ENCODE measurements at regions not wholly inside any gene's neighbourhood (a gene's known extent, or its start where the extent isn't known, plus 50 kb on each side); places are given as distances from the start of the nearest gene placed in this dataset.
"Not testable (repeated sequence)": the region's sequence is repeated elsewhere in the genome, so short reads cannot be mapped to it uniquely, and the experiment has no call there.

- ChIA-PET CTCF (interaction anchor here (0.8 kb wide), 1 partner anchor 354 kb away, joined by 3 read pairs; no protein-coding TSS in a partner anchor), POLR2A (no interaction called here)
- TF ChIP-seq, protein P1, sequence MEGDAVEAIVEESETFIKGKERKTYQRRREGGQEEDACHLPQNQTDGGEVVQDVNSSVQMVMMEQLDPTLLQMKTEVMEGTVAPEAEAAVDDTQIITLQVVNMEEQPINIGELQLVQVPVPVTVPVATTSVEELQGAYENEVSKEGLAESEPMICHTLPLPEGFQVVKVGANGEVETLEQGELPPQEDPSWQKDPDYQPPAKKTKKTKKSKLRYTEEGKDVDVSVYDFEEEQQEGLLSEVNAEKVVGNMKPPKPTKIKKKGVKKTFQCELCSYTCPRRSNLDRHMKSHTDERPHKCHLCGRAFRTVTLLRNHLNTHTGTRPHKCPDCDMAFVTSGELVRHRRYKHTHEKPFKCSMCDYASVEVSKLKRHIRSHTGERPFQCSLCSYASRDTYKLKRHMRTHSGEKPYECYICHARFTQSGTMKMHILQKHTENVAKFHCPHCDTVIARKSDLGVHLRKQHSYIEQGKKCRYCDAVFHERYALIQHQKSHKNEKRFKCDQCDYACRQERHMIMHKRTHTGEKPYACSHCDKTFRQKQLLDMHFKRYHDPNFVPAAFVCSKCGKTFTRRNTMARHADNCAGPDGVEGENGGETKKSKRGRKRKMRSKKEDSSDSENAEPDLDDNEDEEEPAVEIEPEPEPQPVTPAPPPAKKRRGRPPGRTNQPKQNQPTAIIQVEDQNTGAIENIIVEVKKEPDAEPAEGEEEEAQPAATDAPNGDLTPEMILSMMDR (IDR thresholded peaks at IDR 0.05; ENCODE audit: insufficient read depth, low read length, missing control alignments), result no peak
Observed at GRCh38 chr21:28391938-28392849, 600.5 kb downstream of the LTN1 start.

GRCh38 chr21:28387220-28387619 lies 605.5 kb downstream of the LTN1 start:
- no peak for DNase-seq (ENCODE audit: low read depth, low spot score)
- TF ChIP-seq, protein P1 (IDR thresholded peaks at IDR 0.05; ENCODE audit: insufficient read depth, low read length, missing control alignments), result no peak
- ChIA-PET CTCF (interaction anchor here (1.0 to 1.1 kb wide), 2 partner anchors 10 to 15 kb away, joined by 3 to 6 read pairs; no protein-coding TSS in a partner anchor), POLR2A (no interaction called here)
- H3K4me3 ChIP-seq (ENCODE audit: low read depth, low read length), result no peak overlapping the region

More at GRCh38 chr21:28391938-28392849, 600.5 kb downstream of the LTN1 start:
- no peak overlapping the region for H3K4me3 ChIP-seq (ENCODE audit: low read depth, low read length)
- DNase-seq (ENCODE audit: low read depth, low spot score), result no peak

DNA sequence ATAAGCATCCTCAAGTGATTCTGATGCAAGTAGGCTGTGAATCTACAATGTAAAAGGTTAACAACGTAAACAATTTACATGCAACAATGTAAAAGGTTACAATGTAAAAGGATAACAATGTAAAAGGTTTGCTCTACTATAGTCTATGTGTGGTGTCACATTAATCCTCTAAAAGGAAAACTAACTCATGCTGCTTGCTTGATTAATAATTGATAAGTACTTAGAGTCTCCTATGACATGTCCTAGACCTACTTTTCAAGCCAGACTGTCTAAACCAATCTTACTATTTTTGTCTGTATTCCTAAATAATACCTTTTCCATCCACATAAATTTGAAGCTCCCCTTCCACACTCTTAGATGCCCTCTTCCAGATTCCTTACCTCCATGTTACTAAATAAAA lies 606.8 kb downstream of the LTN1 start:
- no peak overlapping the region for H3K4me3 ChIP-seq (ENCODE audit: low read depth, low read length)
- ChIA-PET POLR2A (no interaction called here), CTCF (interaction anchor here (0.7 kb wide), 1 partner anchor 12 kb away, joined by 3 read pairs; no protein-coding TSS in a partner anchor)
- no peak for DNase-seq (ENCODE audit: low read depth, low spot score)
- TF ChIP-seq, protein P1 (IDR thresholded peaks at IDR 0.05; ENCODE audit: insufficient read depth, low read length, missing control alignments), result no peak

DNA sequence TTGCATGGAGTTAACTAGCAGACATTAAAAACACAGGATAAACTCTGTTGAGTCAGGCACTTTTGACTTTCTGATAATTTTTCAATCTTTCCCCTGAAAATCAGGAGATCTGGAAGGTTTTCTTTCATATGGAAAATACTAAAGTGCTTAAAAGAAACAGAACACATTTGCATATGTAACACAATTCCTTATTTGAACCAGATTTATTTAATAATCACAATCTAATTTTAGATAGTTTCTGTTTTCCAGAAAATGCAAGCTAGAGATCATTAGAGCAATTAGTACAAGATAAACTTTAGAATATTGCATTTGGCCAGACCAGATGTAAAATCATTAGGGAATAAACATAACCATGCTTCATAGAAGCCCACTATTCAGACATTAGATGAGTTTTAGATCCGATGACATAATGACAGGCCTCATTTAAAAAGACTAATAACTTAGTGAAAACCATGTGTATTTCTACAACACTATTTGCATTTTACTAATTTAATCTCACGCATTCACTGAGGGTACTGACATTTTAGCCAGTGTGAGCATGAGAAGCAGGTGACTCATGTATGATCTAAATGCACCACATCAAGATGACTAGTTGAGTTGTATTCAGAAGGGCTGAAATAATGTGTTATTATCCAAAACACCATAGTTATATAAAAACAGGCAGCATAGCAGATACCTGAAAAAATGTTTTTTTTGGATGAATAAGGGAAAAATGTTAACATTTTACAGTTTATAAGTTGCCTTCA lies 611.5 kb downstream of the LTN1 start:
- H3K4me3 ChIP-seq (ENCODE audit: low read depth, low read length); CTCF ChIA-PET; DNase-seq (ENCODE audit: low read depth, low spot score); POLR2A ChIA-PET: not testable (repeated sequence)

- ChIA-PET POLR2A (no interaction called here), CTCF (no interaction called here)
- no peak overlapping the region for H3K4me3 ChIP-seq (ENCODE audit: low read depth, low read length)
- TF ChIP-seq, protein P1 (IDR thresholded peaks at IDR 0.05; ENCODE audit: insufficient read depth, low read length, missing control alignments), result no peak
- DNase-seq (ENCODE audit: low read depth, low spot score), result no peak
Observed at GRCh38 chr21:28380241-28380640, 612.4 kb downstream of the LTN1 start.

GRCh38 chr21:28378026-28378425 lies 614.7 kb downstream of the LTN1 start:
- DNase-seq (ENCODE audit: low read depth, low spot score), result no peak
- ChIA-PET POLR2A (no interaction called here), CTCF (interaction anchor here (1.4 kb wide), 1 partner anchor 9 kb away, joined by 6 read pairs; no protein-coding TSS in a partner anchor)
- TF ChIP-seq, protein P1 (IDR thresholded peaks at IDR 0.05; ENCODE audit: insufficient read depth, low read length, missing control alignments), result no peak
- no peak overlapping the region for H3K4me3 ChIP-seq (ENCODE audit: low read depth, low read length)

All from AG04449 (cell line).